Hepatocyte (in vitro differentiated cells): ENCODE measurements at regions not wholly inside any gene's neighbourhood (a gene's known extent, or its start where the extent isn't known, plus 50 kb on each side); places are given as distances from the start of the nearest gene placed in this dataset.

Experiments used
- DNase-seq: peaks from one replicate; pipeline ENCODE4 v3.0.0-alpha.2; 2016; ENCODE audit warnings: low spot score
- H2AFZ ChIP-seq: fragments of 200-600 bp; sonication (generic); 2 replicates; pipeline ENCODE4 v1.6.0; 2016; ENCODE audit warnings: antibody characterized with exemption, mild to moderate bottlenecking
- H3K27ac ChIP-seq: fragments of 200-600 bp; sonication (generic); 2 replicates; pipeline ENCODE4 v1.5.1; 2016; ENCODE audit warnings: mild to moderate bottlenecking
- H3K27me3 ChIP-seq: fragments of 200-600 bp; sonication (generic); 2 replicates; pipeline ENCODE4 v1.6.1; 2016
- H3K36me3 ChIP-seq: fragments of 200-600 bp; sonication (generic); replicated peaks from 2 replicates; pipeline ENCODE4 v1.5.1; 2016; ENCODE audit warnings: low read depth; ENCODE audit not compliant: insufficient read depth
- H3K4me1 ChIP-seq: fragments of 200-600 bp; sonication (generic); 2 replicates; pipeline ENCODE4 v1.5.1; 2016; ENCODE audit warnings: mild to moderate bottlenecking, moderate library complexity; ENCODE audit not compliant: insufficient read depth
- H3K4me2 ChIP-seq: fragments of 200-600 bp; sonication (generic); 2 replicates; pipeline ENCODE4 v1.6.0; 2016
- H3K4me3 ChIP-seq: fragments of 200-600 bp; sonication (generic); 2 replicates; pipeline ENCODE4 v1.5.1; 2016; ENCODE audit warnings: mild to moderate bottlenecking
- H3K79me2 ChIP-seq: fragments of 200-600 bp; sonication (generic); 2 replicates; pipeline ENCODE4 v1.6.0; 2017; ENCODE audit warnings: mild to moderate bottlenecking
- H3K9me2 ChIP-seq: fragments of 200-600 bp; sonication (generic); replicated peaks from 2 replicates; pipeline ENCODE4 v1.6.0; 2017; ENCODE audit warnings: mild to moderate bottlenecking; ENCODE audit not compliant: insufficient read depth
- H3K9me3 ChIP-seq: fragments of 200-600 bp; sonication (generic); 2 replicates; pipeline ENCODE4 v1.5.1; 2016; ENCODE audit warnings: low read depth, mild to moderate bottlenecking
- H4K20me1 ChIP-seq: fragments of 200-600 bp; sonication (generic); 2 replicates; pipeline ENCODE4 v1.6.0; 2016; ENCODE audit warnings: mild to moderate bottlenecking; ENCODE audit not compliant: insufficient read depth, poor library complexity, severe bottlenecking
- CTCF ChIP-seq: fragments of 200-600 bp; sonication (generic); IDR thresholded peaks from 2 replicates; pipeline ENCODE4 v1.5.1; 2016; ENCODE audit warnings: antibody characterized with exemption, mild to moderate bottlenecking; ENCODE audit not compliant: poor library complexity
- EZH2 ChIP-seq: fragments of 200-600 bp; sonication (generic); IDR thresholded peaks from 2 replicates; pipeline ENCODE4 v1.6.1; 2016; ENCODE audit warnings: antibody characterized with exemption, mild to moderate bottlenecking, borderline replicate concordance
- EZH2phosphoT487 ChIP-seq: fragments of 200-600 bp; sonication (generic); IDR thresholded peaks from one replicate; pipeline ENCODE4 v1.6.1; 2018; ENCODE audit warnings: antibody characterized with exemption, mild to moderate bottlenecking, low read depth, moderate library complexity; ENCODE audit not compliant: unreplicated experiment, severe bottlenecking
- WGBS: methylation state at CpG from one replicate; pipeline ENCODE4 v1.1.6; 2016; ENCODE audit warnings: low lambda C conversion rate; ENCODE audit errors: missing lambda C conversion rate; 5-methylcytosine and 5-hydroxymethylcytosine counted together

- no peak overlapping the region for H3K4me3 ChIP-seq
- WGBS: 56% methylated on average over 1 of the region's 1 CpG
- H3K9me3 ChIP-seq: no peaks in the 10 kb centered on the region
- no peaks in the 10 kb centered on the region for H3K4me1 ChIP-seq
- H3K4me2 ChIP-seq: no peak overlapping the region
- no peaks in the 10 kb centered on the region for H3K36me3 ChIP-seq
- H3K9me2 ChIP-seq: no peaks in the 10 kb centered on the region
- H2AFZ ChIP-seq: no peak overlapping the region
- no peak for TF ChIP-seq CTCF
- no peak for TF ChIP-seq EZH2phosphoT487
- TF ChIP-seq EZH2: no peak
- H3K27ac ChIP-seq: no peak overlapping the region
- no peaks in the 10 kb centered on the region for H3K27me3 ChIP-seq
- H4K20me1 ChIP-seq: no peaks in the 10 kb centered on the region
- DNase-seq: no peak
- no peaks in the 10 kb centered on the region for H3K79me2 ChIP-seq
These were observed 541.2 kb upstream of the TRPC7 start for GRCh38 chr5:136906545-136906944.

GRCh38 chr5:136905571-136905970, 540.2 kb upstream of the TRPC7 start:
- no peaks in the 10 kb centered on the region for H4K20me1 ChIP-seq
- no peak overlapping the region for H3K4me2 ChIP-seq
- H3K27ac ChIP-seq: no peak overlapping the region
- H3K9me3 ChIP-seq: no peaks in the 10 kb centered on the region
- H2AFZ ChIP-seq: no peak overlapping the region
- H3K4me1 ChIP-seq: no peaks in the 10 kb centered on the region
- no peaks in the 10 kb centered on the region for H3K36me3 ChIP-seq
- H3K27me3 ChIP-seq: no peaks in the 10 kb centered on the region
- TF ChIP-seq EZH2phosphoT487: no peak
- TF ChIP-seq EZH2: no peak
- TF ChIP-seq CTCF: no peak
- no peak for DNase-seq
- H3K4me3 ChIP-seq: no peak overlapping the region
- no peaks in the 10 kb centered on the region for H3K9me2 ChIP-seq
- H3K79me2 ChIP-seq: no peaks in the 10 kb centered on the region

GRCh38 chr5:136894070-136894469, 528.7 kb upstream of the TRPC7 start:
- Histone ChIP-seq H3K4me3 (no peak overlapping the region), H3K4me1 (no peaks in the 10 kb centered on the region), H3K27ac (no peak overlapping the region), H3K27me3 (no peaks in the 10 kb centered on the region), H3K9me3 (no peaks in the 10 kb centered on the region), H4K20me1 (no peaks in the 10 kb centered on the region), H3K36me3 (no peaks in the 10 kb centered on the region), H3K9me2 (no peaks in the 10 kb centered on the region), H3K79me2 (no peaks in the 10 kb centered on the region), H3K4me2 (no peak overlapping the region), H2AFZ (no peak overlapping the region)
- no peak for TF ChIP-seq CTCF
- no peak for TF ChIP-seq EZH2
- TF ChIP-seq EZH2phosphoT487: no peak
- no peak for DNase-seq
- 75% methylated on average over 5 of the region's 5 CpGs for WGBS

- H3K4me1 ChIP-seq: no peaks in the 10 kb centered on the region
- H3K9me2 ChIP-seq: no peaks in the 10 kb centered on the region
- H3K27ac ChIP-seq: no peak overlapping the region
- no peaks in the 10 kb centered on the region for H3K9me3 ChIP-seq
- H2AFZ ChIP-seq: no peak overlapping the region
- H3K79me2 ChIP-seq: no peaks in the 10 kb centered on the region
- no peak for DNase-seq
- H3K27me3 ChIP-seq: peaks cover 7% of the 10 kb centered on the region
- no peak overlapping the region for H3K4me2 ChIP-seq
- WGBS: 38% methylated on average over 3 of the region's 3 CpGs
- no peaks in the 10 kb centered on the region for H4K20me1 ChIP-seq
- H3K4me3 ChIP-seq: no peak overlapping the region
- no peaks in the 10 kb centered on the region for H3K36me3 ChIP-seq
- TF ChIP-seq CTCF: no peak
- no peak for TF ChIP-seq EZH2
- no peak for TF ChIP-seq EZH2phosphoT487
These were observed 526.7 kb upstream of the TRPC7 start for GRCh38 chr5:136892000-136892399.
